Effector memory CD8-positive, alpha-beta T cell (primary cell): ENCODE measurements at regions not wholly inside any gene's neighbourhood (a gene's known extent, or its start where the extent isn't known, plus 50 kb on each side); places are given as distances from the start of the nearest gene placed in this dataset.
A peak's percentile ranks its signal among the peaks of the same experiment; 100 is the strongest.

ENCODE experiments used
- ATAC-seq: fragments of 150-1000 bp; cut with Tn5 transposase; replicated peaks from 2 replicates; pipeline ENCODE4 v1.10.0; 2021; ENCODE audit warnings: mild to moderate bottlenecking, moderate library complexity
- DNase-seq, 3 experiments: peaks; one replicate each; pipeline ENCODE4 v3.0.0; 2021
- H3K27ac Mint-ChIP-seq, 2 donors: one replicate each; pipeline ENCODE4 v1.8.0; 2022; ENCODE audit warnings: mild to moderate bottlenecking in 2 of 2, mixed read lengths in 2 of 2, moderate library complexity in 2 of 2
- H3K27me3 Mint-ChIP-seq, 2 donors: one replicate each; pipeline ENCODE4 v1.8.0; 2022; ENCODE audit warnings: mixed read lengths in 2 of 2
- H3K36me3 Mint-ChIP-seq: one replicate; pipeline ENCODE4 v1.8.0; 2022; ENCODE audit warnings: mild to moderate bottlenecking, moderate library complexity, mixed read lengths; ENCODE audit not compliant: insufficient read depth
- H3K4me1 Mint-ChIP-seq, 2 donors: one replicate each; pipeline ENCODE4 v1.8.0; 2022; ENCODE audit warnings: low read depth in 2 of 2, mixed read lengths in 2 of 2
- H3K4me3 Mint-ChIP-seq, 2 donors: one replicate each; pipeline ENCODE4 v1.8.0; 2022; ENCODE audit warnings: mild to moderate bottlenecking in 2 of 2, mixed read lengths in 2 of 2, moderate library complexity in 2 of 2
- H3K9me3 Mint-ChIP-seq, 2 donors: one replicate each; pipeline ENCODE4 v1.8.0; 2022; ENCODE audit warnings: mixed read lengths in 2 of 2

- ATAC-seq (no peak), DNase-seq (no peak)
- no peaks in the 10 kb centered on the region for H3K36me3 Mint-ChIP-seq
- no peaks in the 10 kb centered on the region for H3K27me3 Mint-ChIP-seq
- no peak overlapping the region for H3K4me3 Mint-ChIP-seq
- no peak overlapping the region for H3K27ac Mint-ChIP-seq
- no peaks in the 10 kb centered on the region for H3K9me3 Mint-ChIP-seq
- no peaks in the 10 kb centered on the region for H3K4me1 Mint-ChIP-seq
These were observed 61.0 kb upstream of the AGPS start for GRCh38 chr2:177331466-177331997.

- peak; percentile 29 to 43 (median 35) for DNase-seq
- H3K4me3 Mint-ChIP-seq = no peak overlapping the region
- peak; percentile 86 for ATAC-seq
These were observed 60.3 kb upstream of the AGPS start for GRCh38 chr2:177332026-177332991.

DNA sequence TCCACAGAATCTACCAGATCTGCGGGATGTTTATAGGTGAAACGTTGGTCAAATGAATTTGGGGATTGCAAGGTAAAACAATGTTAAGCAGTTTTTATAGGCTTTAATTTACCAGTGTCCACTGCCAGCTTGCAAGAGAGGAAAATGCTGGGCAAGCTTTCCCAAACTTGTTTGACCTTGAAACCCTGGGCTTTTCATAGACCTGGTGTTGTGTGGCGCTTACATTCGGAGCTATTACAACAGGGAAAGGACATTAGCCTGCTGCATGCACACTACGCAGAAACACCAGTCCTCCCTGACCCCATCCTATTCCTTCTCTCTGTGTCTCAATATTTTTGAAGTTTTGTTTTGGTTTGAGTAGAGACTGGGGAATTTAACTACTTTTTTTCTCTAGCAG, 59.6 kb upstream of the AGPS start:
- no peak overlapping the region for H3K27ac Mint-ChIP-seq
- no peaks in the 10 kb centered on the region for H3K9me3 Mint-ChIP-seq
- H3K4me1 Mint-ChIP-seq = no peaks in the 10 kb centered on the region
- no peaks in the 10 kb centered on the region for H3K36me3 Mint-ChIP-seq
- ATAC-seq (no peak), DNase-seq (no peak)
- H3K27me3 Mint-ChIP-seq = no peaks in the 10 kb centered on the region
- no peak overlapping the region for H3K4me3 Mint-ChIP-seq

More at GRCh38 chr2:177332026-177332991, 60.3 kb upstream of the AGPS start:
- H3K36me3 Mint-ChIP-seq = no peaks in the 10 kb centered on the region
- H3K4me1 Mint-ChIP-seq = no peaks in the 10 kb centered on the region
- H3K27ac Mint-ChIP-seq = no peak overlapping the region
- H3K9me3 Mint-ChIP-seq = no peaks in the 10 kb centered on the region
- no peaks in the 10 kb centered on the region for H3K27me3 Mint-ChIP-seq

GRCh38 chr2:177334940-177335543, 57.5 kb upstream of the AGPS start:
- H3K27me3 Mint-ChIP-seq = no peaks in the 10 kb centered on the region
- H3K9me3 Mint-ChIP-seq = no peaks in the 10 kb centered on the region
- no peak overlapping the region for H3K27ac Mint-ChIP-seq
- H3K4me3 Mint-ChIP-seq = no peak overlapping the region
- H3K4me1 Mint-ChIP-seq = no peaks in the 10 kb centered on the region
- no peaks in the 10 kb centered on the region for H3K36me3 Mint-ChIP-seq
- DNase-seq (peak; percentile 10 to 14 (median 11)), ATAC-seq (peak; percentile 79)

GRCh38 chr2:177335917-177336450, 56.6 kb upstream of the AGPS start:
- H3K4me3 Mint-ChIP-seq = no peak overlapping the region
- H3K27ac Mint-ChIP-seq = no peak overlapping the region

GRCh38 chr2:177338177-177338721, 54.3 kb upstream of the AGPS start:
- no peak overlapping the region for H3K27ac Mint-ChIP-seq
- H3K36me3 Mint-ChIP-seq = no peaks in the 10 kb centered on the region
- H3K4me3 Mint-ChIP-seq = no peak overlapping the region
- ATAC-seq = no peak
- no peak for DNase-seq
- no peaks in the 10 kb centered on the region for H3K9me3 Mint-ChIP-seq
- no peaks in the 10 kb centered on the region for H3K27me3 Mint-ChIP-seq
- no peaks in the 10 kb centered on the region for H3K4me1 Mint-ChIP-seq

More at GRCh38 chr2:177335917-177336450, 56.6 kb upstream of the AGPS start:
- DNase-seq (no peak), ATAC-seq (no peak)
- no peaks in the 10 kb centered on the region for H3K9me3 Mint-ChIP-seq
- no peaks in the 10 kb centered on the region for H3K4me1 Mint-ChIP-seq
- H3K36me3 Mint-ChIP-seq = no peaks in the 10 kb centered on the region
- H3K27me3 Mint-ChIP-seq = no peaks in the 10 kb centered on the region

DNA sequence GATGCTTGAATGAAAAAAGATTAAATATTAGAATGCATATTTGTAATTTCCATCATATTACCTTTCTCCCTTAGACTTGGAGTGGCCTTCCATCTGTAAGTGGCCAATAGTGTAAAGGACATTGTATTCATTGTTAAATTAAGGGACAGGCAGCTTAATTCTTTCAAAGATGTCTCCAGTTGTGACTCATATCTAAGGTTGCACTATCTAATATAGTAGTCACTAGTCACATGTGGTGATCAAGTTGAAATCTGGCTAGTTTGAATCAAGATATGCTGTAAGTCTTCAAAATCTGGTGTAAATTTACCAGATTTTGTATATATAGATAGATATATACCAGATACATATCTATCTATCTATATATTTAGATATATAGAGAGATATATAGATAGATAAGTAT, 52.4 kb upstream of the AGPS start:
- H3K27ac Mint-ChIP-seq = no peak overlapping the region
- no peak overlapping the region for H3K4me3 Mint-ChIP-seq
- no peaks in the 10 kb centered on the region for H3K9me3 Mint-ChIP-seq
- no peaks in the 10 kb centered on the region for H3K27me3 Mint-ChIP-seq
- H3K4me1 Mint-ChIP-seq = no peaks in the 10 kb centered on the region
- H3K36me3 Mint-ChIP-seq = no peaks in the 10 kb centered on the region
- no peak for ATAC-seq
- no peak for DNase-seq

- ATAC-seq (no peak), DNase-seq (no peak)
- Mint-ChIP-seq H3K9me3 (no peaks in the 10 kb centered on the region), H3K4me3 (no peak overlapping the region), H3K27me3 (no peaks in the 10 kb centered on the region), H3K36me3 (no peaks in the 10 kb centered on the region), H3K27ac (no peak overlapping the region), H3K4me1 (no peaks in the 10 kb centered on the region)
These were observed 49.8 kb upstream of the AGPS start for GRCh38 chr2:177342736-177343135.
